NK-92 (cell line): ENCODE measurements at regions not wholly inside any gene's neighbourhood (a gene's known extent, or its start where the extent isn't known, plus 50 kb on each side); places are given as distances from the start of the nearest gene placed in this dataset.

Experiments
- DNase-seq: peaks from one replicate; lab custom pipeline; 2025; ENCODE audit not compliant: unreplicated experiment; lab: John Stamatoyannopoulos, UW

DNA sequence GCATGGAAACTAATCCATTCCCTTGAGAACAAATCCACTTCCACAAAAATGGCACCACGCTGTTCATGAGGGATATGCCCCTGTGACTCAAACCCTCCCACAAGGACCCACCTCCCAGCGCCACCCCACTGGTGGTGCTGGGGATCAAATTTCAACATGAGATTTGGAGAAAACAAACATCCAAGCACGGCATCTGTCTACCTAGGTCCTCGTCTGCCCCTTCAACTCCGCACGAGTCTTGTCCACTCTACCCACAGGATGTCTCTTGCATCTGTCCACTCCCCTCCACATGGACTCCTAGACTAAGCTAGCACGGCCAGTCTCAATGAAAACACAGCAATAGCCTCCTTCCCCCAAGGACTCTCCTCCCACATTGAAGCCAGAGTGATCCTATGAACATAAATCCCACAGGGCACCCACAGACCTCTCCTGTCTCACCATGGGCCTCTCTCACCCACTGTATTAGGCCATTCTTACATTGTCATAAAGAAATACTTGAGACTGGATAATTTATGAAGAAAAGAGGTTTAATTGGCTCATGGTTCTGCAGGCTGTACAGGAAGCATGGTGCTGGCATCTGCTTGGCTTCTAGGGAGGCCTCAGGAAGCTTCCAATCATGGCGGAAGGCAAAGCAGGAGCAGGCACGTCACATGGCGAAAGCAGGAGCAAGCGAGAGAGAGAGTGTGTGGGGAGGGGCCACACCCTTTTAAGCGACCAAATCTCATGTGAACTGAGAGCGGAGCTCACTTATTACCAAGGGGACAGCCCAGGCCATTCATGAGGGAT lies 101.4 kb downstream of the TOMM20 start:
- no peak for DNase-seq

DNA sequence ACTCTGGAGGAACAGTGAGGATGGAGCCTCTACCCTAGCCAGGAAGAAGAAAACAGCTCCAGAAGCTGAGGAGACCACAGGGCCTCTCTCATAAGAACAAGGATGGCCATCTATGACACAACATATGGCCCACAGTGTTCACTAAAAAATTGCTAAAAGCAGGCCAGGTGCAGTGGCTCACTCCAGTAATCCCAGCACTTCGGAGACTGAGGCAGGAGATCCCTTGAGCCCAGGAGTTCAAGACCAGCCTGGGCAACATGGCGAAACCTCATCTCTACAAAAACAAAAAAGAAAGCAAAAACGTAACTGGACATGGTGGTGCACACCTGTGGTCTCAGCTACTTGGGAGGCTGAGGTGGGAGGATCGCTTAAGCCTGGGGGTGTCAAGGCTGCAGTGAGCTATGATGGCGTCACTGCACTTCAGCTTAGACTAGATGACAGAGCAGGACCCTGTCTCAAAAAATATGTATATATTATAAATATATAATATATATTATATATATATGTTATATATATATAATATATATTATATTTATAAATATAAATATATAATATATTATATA lies 103.1 kb downstream of the TOMM20 start:
- no peak for DNase-seq

DNA sequence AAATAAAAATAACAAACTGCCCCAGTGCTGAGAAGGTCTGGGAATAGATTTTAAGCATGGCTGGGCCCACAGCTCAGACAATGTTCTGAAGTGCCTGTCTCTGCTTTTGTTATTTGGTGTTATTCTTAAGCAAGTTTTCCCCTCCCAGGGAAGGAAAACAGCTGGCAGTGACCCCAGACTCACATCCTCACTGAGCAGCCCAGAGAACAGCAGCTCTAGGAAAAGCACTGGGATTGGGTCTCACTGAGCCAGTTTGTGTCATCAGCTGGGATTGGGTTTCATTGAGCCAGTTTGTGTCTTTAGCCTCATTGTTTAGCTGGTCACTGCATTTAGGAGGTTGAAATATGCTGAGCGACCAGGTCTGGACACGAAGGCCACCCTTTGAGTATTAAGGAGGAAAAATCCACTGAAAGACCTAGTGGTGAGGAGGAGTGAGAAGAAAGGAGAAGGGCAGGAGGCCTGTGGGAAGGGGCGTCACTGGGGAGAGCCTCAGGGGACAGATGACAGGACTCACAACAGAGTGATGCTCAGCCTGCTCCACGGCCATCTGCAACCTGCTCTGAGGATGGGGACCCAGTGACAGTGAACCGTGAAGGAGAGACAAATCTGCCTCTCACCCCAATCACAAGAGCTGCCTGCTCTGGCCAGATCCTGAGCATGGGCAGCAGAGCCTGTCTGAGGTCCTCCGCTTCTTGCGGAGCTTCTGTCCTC lies 103.8 kb downstream of the TOMM20 start:
- DNase-seq: no peak

DNA sequence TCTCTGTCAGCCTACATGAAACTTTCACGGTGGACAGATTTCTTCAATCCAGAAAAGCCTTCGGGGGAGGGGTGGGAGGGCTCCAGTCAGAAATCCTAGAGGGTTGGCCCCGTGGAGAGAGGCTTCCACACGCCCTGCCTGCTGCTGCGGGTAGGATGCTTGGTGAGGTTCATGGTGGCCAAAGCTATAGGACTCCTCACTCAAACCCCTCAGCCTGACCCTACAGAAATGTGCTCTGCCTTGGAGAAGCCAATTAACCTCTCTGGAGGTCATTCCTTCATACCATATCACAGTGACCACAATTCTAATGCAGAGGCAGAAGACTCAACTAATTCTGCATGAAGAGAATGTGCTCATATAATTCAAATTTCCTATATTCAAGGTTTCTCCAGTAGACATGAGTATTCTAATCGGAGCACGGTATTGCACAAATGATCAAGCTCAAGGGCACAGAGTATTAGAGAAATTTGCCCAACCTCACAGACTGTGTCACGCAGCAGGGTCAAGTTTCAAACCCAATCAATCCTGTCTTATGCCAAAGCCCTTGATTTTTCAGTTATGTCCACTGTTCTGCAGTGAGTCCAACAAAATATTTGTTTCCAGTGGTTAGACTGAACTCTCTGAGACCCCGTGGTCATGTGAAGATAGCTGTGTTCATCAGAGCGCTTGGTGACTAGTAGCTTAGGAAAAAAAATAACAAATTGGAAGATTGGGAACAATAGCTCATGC lies 104.8 kb downstream of the TOMM20 start:
- DNase-seq: no peak

- DNase-seq: no peak
These were observed 105.5 kb downstream of the TOMM20 start for GRCh38 chr1:235022981-235023710.

GRCh38 chr1:235022341-235022980 lies 106.2 kb downstream of the TOMM20 start:
- DNase-seq: no peak

DNA sequence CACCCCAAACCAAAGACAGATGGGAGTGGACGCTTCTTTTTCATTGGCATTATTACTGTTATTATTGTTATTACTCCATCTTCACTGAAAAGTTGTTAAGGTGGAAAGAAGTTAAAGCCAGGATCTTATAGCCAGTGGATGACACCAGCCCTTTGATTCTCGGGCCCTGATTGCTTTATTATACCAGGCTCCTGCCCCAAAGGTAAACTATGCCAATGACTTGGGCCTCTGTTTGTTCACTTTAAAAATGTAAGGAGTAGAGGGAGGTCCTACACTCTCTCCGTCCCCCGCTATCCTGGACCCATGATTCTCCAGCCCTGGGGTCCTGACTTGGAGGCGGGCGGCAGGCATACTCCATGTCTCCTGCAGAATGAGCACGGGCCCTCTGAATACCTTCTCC lies 106.8 kb downstream of the TOMM20 start:
- DNase-seq: no peak

DNA sequence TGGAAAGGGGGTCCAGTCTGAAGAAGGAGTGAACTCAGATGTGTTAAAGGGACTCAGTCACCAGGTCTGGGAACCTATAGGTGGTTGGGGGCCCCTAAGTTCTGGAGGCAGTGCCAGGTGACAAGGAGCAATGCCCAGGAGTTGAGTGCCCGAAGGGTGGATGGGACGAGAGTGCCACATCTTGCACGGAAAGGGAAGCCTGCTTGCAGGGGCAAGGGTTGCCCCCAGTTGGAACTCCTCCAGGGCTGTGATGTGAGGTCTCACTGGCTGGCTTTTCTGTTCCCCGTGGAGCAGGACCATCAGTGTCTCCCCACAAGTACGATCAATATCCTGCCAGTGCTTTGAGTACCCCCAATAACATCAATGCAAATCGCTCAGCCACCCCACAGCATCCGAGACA lies 107.3 kb downstream of the TOMM20 start:
- DNase-seq: no peak

- no peak for DNase-seq
These were observed 108.7 kb downstream of the TOMM20 start for GRCh38 chr1:235019961-235020360.

GRCh38 chr1:235019471-235019870 lies 109.2 kb downstream of the TOMM20 start:
- DNase-seq: no peak

DNA sequence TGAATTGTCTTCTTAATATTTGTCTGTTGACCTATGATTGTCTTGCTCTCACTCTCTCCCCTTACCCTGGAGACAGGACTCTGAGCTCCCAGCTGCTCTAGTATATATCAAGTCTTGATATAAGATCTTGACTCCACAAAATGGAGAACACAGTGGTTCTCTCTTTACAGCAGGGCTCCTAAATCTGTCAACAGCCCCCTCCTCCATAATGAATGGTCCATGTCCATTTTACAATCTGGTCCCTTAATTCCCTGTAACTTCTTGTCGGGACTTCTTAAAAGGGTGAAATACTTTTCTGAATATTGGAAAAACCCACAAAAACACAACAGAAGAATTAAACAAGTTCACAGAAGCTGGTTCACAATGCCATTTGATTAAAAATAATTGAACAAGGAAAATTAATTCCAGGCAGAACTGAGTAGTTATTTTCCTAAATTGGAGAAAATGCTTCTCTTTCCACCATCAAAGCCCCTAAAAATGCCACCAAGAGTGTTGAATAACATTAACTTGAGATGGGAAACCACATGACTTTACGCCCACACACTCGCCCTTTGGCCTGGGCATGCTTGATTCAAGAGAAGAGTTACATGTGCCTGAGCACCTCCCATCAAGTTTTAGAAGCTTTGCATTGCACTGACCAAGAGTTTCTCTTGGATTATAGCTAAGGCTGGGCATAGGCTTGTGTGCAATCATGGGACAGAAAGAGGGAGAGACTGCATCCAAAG lies 109.8 kb downstream of the TOMM20 start:
- no peak for DNase-seq

DNA sequence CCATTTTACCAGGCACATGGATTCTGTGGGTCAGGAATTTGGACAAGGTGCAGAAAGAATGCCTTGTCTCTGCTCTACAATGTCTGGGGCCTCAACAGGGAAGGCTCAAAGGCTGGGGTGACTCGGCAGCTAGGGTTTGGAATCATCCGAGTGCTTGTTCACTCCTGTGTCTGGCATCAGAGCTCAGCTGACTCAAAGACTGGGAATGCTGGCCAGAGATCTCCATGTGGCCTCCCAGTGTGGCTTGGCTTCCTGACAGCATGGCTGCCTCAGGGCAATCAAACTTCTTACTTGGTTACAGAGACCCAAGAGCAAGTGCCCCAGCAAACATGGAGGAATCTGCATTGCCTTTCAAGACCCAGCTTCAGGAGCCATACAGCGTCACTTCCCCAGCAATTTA lies 110.5 kb downstream of the TOMM20 start:
- DNase-seq: no peak

DNA sequence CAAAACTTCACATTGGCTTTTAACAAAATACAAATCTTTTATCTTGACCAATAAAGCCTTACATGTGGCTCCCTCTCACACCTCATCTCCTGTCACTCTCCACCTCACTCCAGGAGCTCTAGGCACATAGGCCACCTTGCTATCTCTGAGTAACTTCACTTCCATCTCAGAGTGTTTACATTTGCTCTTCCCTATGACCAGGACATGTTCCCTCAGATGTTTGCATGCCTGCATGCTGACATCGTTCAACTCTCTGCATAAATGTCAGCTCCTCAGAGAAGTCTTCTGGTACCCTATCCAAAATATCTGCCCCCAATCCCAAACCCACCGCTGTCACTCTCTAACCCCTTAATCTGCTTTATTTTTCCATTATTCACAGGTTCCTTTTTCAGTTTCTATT lies 110.9 kb downstream of the TOMM20 start:
- DNase-seq: no peak

DNA sequence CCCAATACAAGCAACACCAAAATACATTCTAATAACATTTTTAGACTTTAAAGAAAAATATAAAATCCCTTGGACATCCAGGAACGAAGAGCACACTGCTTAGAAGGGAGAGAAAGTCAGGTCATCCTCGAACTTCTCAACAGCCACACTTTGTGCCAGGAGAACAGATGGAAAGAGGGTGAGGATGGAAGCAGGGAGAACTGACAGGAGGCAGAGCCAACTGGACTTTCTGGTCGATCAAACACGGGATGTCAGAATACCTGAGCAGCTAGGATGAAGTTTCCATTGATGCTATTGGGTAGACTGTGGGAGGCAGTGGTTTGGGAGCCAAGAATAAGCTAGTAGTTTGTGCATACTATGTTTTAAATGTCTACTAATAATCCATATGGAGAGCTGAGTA lies 111.4 kb downstream of the TOMM20 start:
- no peak for DNase-seq

DNA sequence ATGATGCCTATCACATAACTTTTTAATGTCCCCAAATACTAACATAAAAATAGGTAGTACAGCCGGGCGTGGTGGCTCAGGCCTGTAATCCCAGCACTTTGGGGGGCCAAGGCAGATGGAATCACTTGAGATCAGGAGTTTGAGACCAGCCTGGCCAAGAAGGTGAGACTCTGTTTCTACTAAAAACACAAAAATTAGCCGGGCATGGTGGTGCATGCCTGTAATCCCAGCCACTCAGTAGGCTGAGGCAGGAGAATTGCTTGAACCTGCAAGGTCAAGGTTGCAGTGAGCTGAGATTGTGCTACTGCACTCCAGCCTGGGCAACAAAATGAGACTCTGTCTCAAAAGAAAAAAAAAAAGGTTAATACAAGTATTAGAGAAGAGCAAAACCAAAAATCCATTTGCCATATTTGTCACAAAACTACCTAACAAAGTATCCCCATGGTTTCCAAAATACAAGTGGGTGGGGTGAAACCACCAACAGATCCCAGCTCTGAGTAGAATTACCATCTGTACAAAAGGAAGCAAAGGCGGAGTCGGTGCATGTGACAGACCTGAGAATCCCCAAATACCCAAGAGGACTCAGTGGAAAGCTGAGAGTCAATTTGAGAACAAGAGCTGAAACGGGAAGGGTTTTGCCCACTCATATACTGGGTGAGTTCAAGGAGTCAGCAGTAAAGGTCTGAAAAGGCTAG lies 113.2 kb downstream of the TOMM20 start:
- DNase-seq: no peak

DNA sequence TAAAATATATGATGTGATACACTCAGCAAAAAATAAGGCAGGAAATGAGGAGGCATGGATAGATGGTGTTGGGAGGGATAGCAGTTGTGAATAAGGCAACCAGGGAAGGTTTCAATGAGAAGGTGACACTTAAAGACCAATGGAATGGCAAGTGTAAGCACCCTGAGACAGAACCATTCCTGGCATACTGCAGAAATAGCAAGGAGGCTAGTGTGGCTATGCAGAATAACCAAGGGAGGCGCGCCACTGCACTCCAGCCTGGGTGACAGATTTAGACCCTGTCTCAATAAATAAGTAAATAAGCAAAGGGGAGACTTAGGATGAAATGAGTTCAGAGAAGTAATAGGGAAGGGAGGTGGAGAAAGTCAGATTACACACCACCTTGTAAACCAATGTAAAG lies 113.9 kb downstream of the TOMM20 start:
- DNase-seq: no peak

GRCh38 chr1:235013512-235013911 lies 115.1 kb downstream of the TOMM20 start:
- no peak for DNase-seq

- DNase-seq: no peak
These were observed 116.0 kb downstream of the TOMM20 start for GRCh38 chr1:235012436-235013210.
